H1 (cell line): ENCODE measurements at regions not wholly inside any gene's neighbourhood (a gene's known extent, or its start where the extent isn't known, plus 50 kb on each side); places are given as distances from the start of the nearest gene placed in this dataset.

Experiments used
- CTCF ChIA-PET: fragments of 300-600 bp; sonication (Branson Sonifier 250); formaldehyde crosslinking; loops from one replicate; lab custom pipeline; 2021; ENCODE audit not compliant: partially characterized antibody; lab: Charles Lee
- POLR2A ChIA-PET: fragments of 300-600 bp; sonication (Branson Sonifier 250); formaldehyde crosslinking; loops from one replicate; lab custom pipeline; 2021; ENCODE audit warnings: inconsistent platforms; ENCODE audit not compliant: partially characterized antibody; lab: Charles Lee
- DNase-seq, 2 experiments: peaks; one replicate each; pipeline versions ENCODE4 v3.0.0 to v3.0.0-alpha.2; 2010 to 2022; ENCODE audit warnings: low spot score in 2 of 2, low read depth in 1 of 2, mixed read lengths in 1 of 2
- FAIRE-seq: peaks from 2 replicates; lab custom pipeline; 2011; peaks lifted over from hg19 to GRCh38; lab: Jason Lieb, UNC
- H2AFZ ChIP-seq: 2 replicates; pipeline ENCODE4 v1.8.1; 2012; ENCODE audit warnings: low read length, inconsistent platforms
- H2AK5ac ChIP-seq: 2 replicates; pipeline ENCODE4 v1.6.1; 2013; ENCODE audit warnings: low read depth, low read length
- H2BK120ac ChIP-seq: replicated peaks from 2 replicates; pipeline ENCODE3; 2013; ENCODE audit warnings: low read depth, low read length, inconsistent platforms
- H2BK12ac ChIP-seq: 2 replicates; pipeline ENCODE4 v1.6.1; 2013; ENCODE audit warnings: low read depth, low read length
- H2BK15ac ChIP-seq: 2 replicates; pipeline ENCODE4 v1.6.1; 2013; ENCODE audit warnings: low read length
- H2BK20ac ChIP-seq: 2 replicates; pipeline ENCODE4 v1.6.1; 2013; ENCODE audit warnings: low read length
- H2BK5ac ChIP-seq: 2 replicates; pipeline ENCODE4 v1.6.1; 2013; ENCODE audit warnings: low read depth, low read length
- H3K14ac ChIP-seq: 2 replicates; pipeline ENCODE4 v1.6.1; 2013; ENCODE audit warnings: inconsistent platforms; ENCODE audit not compliant: insufficient read length
- H3K18ac ChIP-seq: 2 replicates; pipeline ENCODE4 v1.6.1; 2013; ENCODE audit warnings: low read length; ENCODE audit errors: extremely low read depth
- H3K23ac ChIP-seq: 2 replicates; pipeline ENCODE4 v1.6.1; 2013; ENCODE audit warnings: inconsistent platforms; ENCODE audit not compliant: insufficient read length
- H3K23me2 ChIP-seq: 2 replicates; pipeline ENCODE4 v1.6.1; 2013; ENCODE audit warnings: low read depth, low read length
- H3K27ac ChIP-seq: 2 replicates; pipeline ENCODE4 v1.6.1; 2011; ENCODE audit warnings: low read depth, low read length, inconsistent platforms
- H3K27me3 ChIP-seq, 4 experiments: replicated peaks in 1 of 4; 1 replicate in 1 of 4; 2 replicates in 3 of 4; pipeline versions ENCODE4 v1.6.1 to v1.8.1; 2011 to 2013; ENCODE audit warnings: low read length in 3 of 4, mild to moderate bottlenecking in 3 of 4, inconsistent platforms in 2 of 4, mixed read lengths in 2 of 4, moderate library complexity in 1 of 4; ENCODE audit not compliant: control insufficient read depth in 3 of 4, insufficient read depth in 3 of 4; ENCODE audit errors: extremely low read depth in 1 of 4
- H3K36me3 ChIP-seq, 4 experiments: 2 replicates each; pipeline versions ENCODE4 v1.6.1 to v1.8.1; 2011 to 2013; ENCODE audit warnings: mild to moderate bottlenecking in 4 of 4, low read length in 3 of 4, moderate library complexity in 2 of 4, control low read depth in 1 of 4, inconsistent platforms in 1 of 4; ENCODE audit not compliant: insufficient read depth in 4 of 4, control insufficient read depth in 2 of 4
- H3K4ac ChIP-seq: replicated peaks from 2 replicates; pipeline ENCODE3; 2013; ENCODE audit warnings: low read length, low read depth, mixed read lengths, inconsistent platforms; ENCODE audit not compliant: insufficient read length
- H3K4me1 ChIP-seq, 4 experiments: replicated peaks in 1 of 4; 1 replicate in 1 of 4; 2 replicates in 3 of 4; pipeline versions ENCODE4 v1.6.1 to v1.8.1; 2011 to 2013; ENCODE audit warnings: low read length in 3 of 4, inconsistent platforms in 2 of 4, mixed read lengths in 1 of 4; ENCODE audit not compliant: insufficient read depth in 4 of 4, control insufficient read depth in 3 of 4
- H3K4me2 ChIP-seq, 2 experiments: 2 replicates each; pipeline versions ENCODE4 v1.6.1 to v1.8.1; 2011 to 2013; ENCODE audit warnings: low read depth in 2 of 2, low read length in 2 of 2, control low read depth in 1 of 2, inconsistent platforms in 1 of 2, mild to moderate bottlenecking in 1 of 2; ENCODE audit not compliant: insufficient read depth in 1 of 2
- H3K4me3 ChIP-seq, 4 experiments: fragments of 200-600, 300-600 bp in 1 of 4; sonication (generic), shearing (Covaris generic), sonication (Bioruptor Twin) in 1 of 4; 2 replicates each; pipeline versions ENCODE4 v1.5.1 to v1.8.1; 2011 to 2016; ENCODE audit warnings: low read length in 4 of 4, low read depth in 3 of 4, control low read depth in 2 of 4, inconsistent platforms in 2 of 4, mild to moderate bottlenecking in 2 of 4, mixed read lengths in 1 of 4, moderate library complexity in 1 of 4; ENCODE audit not compliant: insufficient read depth in 2 of 4; ENCODE audit errors: extremely low read depth in 1 of 4
- H3K56ac ChIP-seq: replicated peaks from 2 replicates; pipeline ENCODE3; 2013; ENCODE audit warnings: low read depth, mild to moderate bottlenecking, mixed read lengths, low read length, inconsistent platforms; ENCODE audit not compliant: insufficient read length
- H3K79me1 ChIP-seq: 2 replicates; pipeline ENCODE4 v1.6.1; 2013; ENCODE audit warnings: low read depth, low read length, control low read depth
- H3K79me2 ChIP-seq, 2 experiments: 2 replicates each; pipeline versions ENCODE4 v1.6.1 to v1.8.1; 2012 to 2013; ENCODE audit warnings: low read length in 2 of 2, mild to moderate bottlenecking in 2 of 2, inconsistent platforms in 1 of 2; ENCODE audit not compliant: insufficient read depth in 2 of 2, control insufficient read depth in 1 of 2
- H3K9ac ChIP-seq, 4 experiments: replicated peaks in 1 of 4; 1 replicate in 1 of 4; 2 replicates in 3 of 4; pipeline versions ENCODE4 v1.6.1 to v1.8.1; 2011 to 2013; ENCODE audit warnings: low read depth in 3 of 4, low read length in 3 of 4, control low read depth in 2 of 4, mild to moderate bottlenecking in 2 of 4, moderate library complexity in 2 of 4, inconsistent platforms in 1 of 4; ENCODE audit errors: extremely low read depth in 1 of 4
- H3K9me3 ChIP-seq, 2 experiments: 2 replicates each; pipeline versions ENCODE4 v1.6.1 to v1.8.1; 2012 to 2013; ENCODE audit warnings: mild to moderate bottlenecking in 2 of 2, moderate library complexity in 2 of 2, control low read depth in 1 of 2, inconsistent platforms in 1 of 2, low read depth in 1 of 2, low read length in 1 of 2, mixed read lengths in 1 of 2; ENCODE audit not compliant: insufficient read depth in 2 of 2
- H4K20me1 ChIP-seq, 2 experiments: replicated peaks in 1 of 2; 2 replicates each; pipeline versions ENCODE3 to v1.8.1; 2011 to 2013; ENCODE audit warnings: inconsistent platforms in 2 of 2, low read length in 2 of 2, mild to moderate bottlenecking in 1 of 2; ENCODE audit not compliant: insufficient read depth in 2 of 2, control insufficient read depth in 1 of 2
- H4K5ac ChIP-seq: 2 replicates; pipeline ENCODE4 v1.6.1; 2013; ENCODE audit warnings: low read length, low read depth, mixed read lengths, inconsistent platforms; ENCODE audit not compliant: insufficient read length
- H4K8ac ChIP-seq: 2 replicates; pipeline ENCODE4 v1.8.0; 2013; ENCODE audit warnings: mild to moderate bottlenecking, moderate library complexity, low read length, inconsistent platforms; ENCODE audit not compliant: insufficient read depth; ENCODE audit errors: extremely low read depth
- H4K91ac ChIP-seq: replicated peaks from 2 replicates; pipeline ENCODE3; 2013; ENCODE audit warnings: low read length, mixed read lengths, inconsistent platforms; ENCODE audit not compliant: insufficient read length
- CEBPB ChIP-seq: IDR thresholded peaks from 2 replicates; pipeline ENCODE4 v1.6.1; 2012; ENCODE audit warnings: low read depth, low read length
- CHD2 ChIP-seq: IDR thresholded peaks from 2 replicates; pipeline ENCODE4 v1.6.1; 2012; ENCODE audit warnings: low read length, improper control_type of control experiment
- NRF1 ChIP-seq: IDR thresholded peaks from 2 replicates; pipeline ENCODE4 v1.6.1; 2011; ENCODE audit warnings: mild to moderate bottlenecking, low read depth, low read length, improper control_type of control experiment
- RBBP5 ChIP-seq: IDR thresholded peaks from 2 replicates; pipeline ENCODE4 v1.7.1; 2012; ENCODE audit warnings: low read depth, mild to moderate bottlenecking, inconsistent platforms, low read length, moderate library complexity, borderline replicate concordance
- ZNF274 ChIP-seq: IDR thresholded peaks from 2 replicates; pipeline ENCODE4 v1.7.0; 2012; ENCODE audit warnings: low read length, borderline replicate concordance; ENCODE audit errors: extremely low read depth
- WGBS, 2 experiments: shearing (Covaris generic) in 1 of 2; methylation state at CpG; one replicate each; pipeline versions ENCODE4 v1.1.6 to v1.1.7; 2013 to 2015; ENCODE audit warnings: low lambda C conversion rate in 2 of 2, mixed read lengths in 2 of 2, inconsistent platforms in 1 of 2, low coverage in 1 of 2, missing lambda C conversion rate in 1 of 2; ENCODE audit not compliant: insufficient replicate concordance in 2 of 2, insufficient coverage in 1 of 2, insufficient read length in 1 of 2; ENCODE audit errors: extremely low coverage in 1 of 2, missing lambda C conversion rate in 1 of 2; 5-methylcytosine and 5-hydroxymethylcytosine counted together
- TF ChIP-seq, protein P1 (sequence below): IDR thresholded peaks from 2 replicates; pipeline ENCODE4 v1.6.1; 2011; ENCODE audit warnings: low read length, improper control_type of control experiment

GRCh38 chr2:78864205-78864604, 161.3 kb upstream of the REG3G start:
- H4K20me1 ChIP-seq = no peaks in the 10 kb centered on the region
- no peak overlapping the region for H3K14ac ChIP-seq
- no peaks in the 10 kb centered on the region; a peak in 1 of 7 replicates for H3K4me1 ChIP-seq
- H3K9me3 ChIP-seq = no peaks in the 10 kb centered on the region
- H2BK120ac ChIP-seq = no peak overlapping the region
- no peak overlapping the region for H3K9ac ChIP-seq
- no peak overlapping the region for H2BK12ac ChIP-seq
- POLR2A ChIA-PET = no interaction called here
- H3K4me3 ChIP-seq = no peak overlapping the region
- H3K27ac ChIP-seq = no peak overlapping the region
- no peak overlapping the region for H3K4me2 ChIP-seq
- no peak for DNase-seq
- H3K36me3 ChIP-seq = no peaks in the 10 kb centered on the region
- FAIRE-seq = no peak
- H4K91ac ChIP-seq = no peak overlapping the region
- H3K4ac ChIP-seq = no peak overlapping the region
- no peak overlapping the region for H2BK15ac ChIP-seq
- H3K18ac ChIP-seq = no peak overlapping the region
- H3K27me3 ChIP-seq = no peaks in the 10 kb centered on the region
- H3K56ac ChIP-seq = no peak overlapping the region
- H4K5ac ChIP-seq = no peak overlapping the region
- H2AFZ ChIP-seq = no peak overlapping the region
- no peak overlapping the region for H2BK5ac ChIP-seq
- CTCF ChIA-PET = interaction anchor here (0.5 to 0.6 kb wide), 2 partner anchors 59 to 85 kb away, joined by 3 read pairs; no protein-coding TSS in a partner anchor
- H3K23ac ChIP-seq = no peak overlapping the region
- no peak overlapping the region for H2AK5ac ChIP-seq
- no peak overlapping the region for H4K8ac ChIP-seq
- 89% methylated on average over 3 of the region's 3 CpGs; no CpG with 5 or more reads in 1 of the 2 experiments for WGBS, 2 experiments
- TF ChIP-seq CEBPB (no peak), RBBP5 (no peak), NRF1 (no peak), CHD2 (no peak), ZNF274 (no peak)
- TF ChIP-seq, protein P1, sequence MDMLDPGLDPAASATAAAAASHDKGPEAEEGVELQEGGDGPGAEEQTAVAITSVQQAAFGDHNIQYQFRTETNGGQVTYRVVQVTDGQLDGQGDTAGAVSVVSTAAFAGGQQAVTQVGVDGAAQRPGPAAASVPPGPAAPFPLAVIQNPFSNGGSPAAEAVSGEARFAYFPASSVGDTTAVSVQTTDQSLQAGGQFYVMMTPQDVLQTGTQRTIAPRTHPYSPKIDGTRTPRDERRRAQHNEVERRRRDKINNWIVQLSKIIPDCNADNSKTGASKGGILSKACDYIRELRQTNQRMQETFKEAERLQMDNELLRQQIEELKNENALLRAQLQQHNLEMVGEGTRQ = no peak
- H2BK20ac ChIP-seq = no peak overlapping the region
- no peaks in the 10 kb centered on the region for H3K23me2 ChIP-seq
- no peaks in the 10 kb centered on the region for H3K79me2 ChIP-seq
- H3K79me1 ChIP-seq = no peaks in the 10 kb centered on the region
